Endothelial cell of umbilical vein (primary cell): ENCODE measurements at regions not wholly inside any gene's neighbourhood (a gene's known extent, or its start where the extent isn't known, plus 50 kb on each side); places are given as distances from the start of the nearest gene placed in this dataset.

Experiments used
- CTCF ChIP-seq, 2 donors: IDR thresholded peaks; 1 replicate in 1 of 2; 2 replicates in 1 of 2; pipeline ENCODE4 v1.5.1; 2011; ENCODE audit warnings: low read length in 2 of 2, mild to moderate bottlenecking in 2 of 2, moderate library complexity in 2 of 2, control low read depth in 1 of 2, inconsistent platforms in 1 of 2, low read depth in 1 of 2; ENCODE audit not compliant: insufficient read depth in 1 of 2; ENCODE audit errors: extremely low read depth in 1 of 2
- EZH2 ChIP-seq: IDR thresholded peaks from 2 replicates; pipeline ENCODE4 v1.6.1; 2012; ENCODE audit warnings: borderline replicate concordance, low read depth, mild to moderate bottlenecking, moderate library complexity, low read length, inconsistent platforms; ENCODE audit not compliant: severe bottlenecking
- FOS ChIP-seq: IDR thresholded peaks from 2 replicates; pipeline ENCODE4 v1.6.1; 2011; ENCODE audit warnings: mild to moderate bottlenecking, low read length, moderate library complexity, borderline replicate concordance; ENCODE audit not compliant: insufficient read depth
- GATA2 ChIP-seq: IDR thresholded peaks from 2 replicates; pipeline ENCODE4 v1.7.0; 2011; ENCODE audit warnings: low read depth, mild to moderate bottlenecking, moderate library complexity, mixed read lengths, low read length; ENCODE audit not compliant: insufficient read length, insufficient read depth
- JUN ChIP-seq: IDR thresholded peaks from 2 replicates; pipeline ENCODE4 v1.6.1; 2011; ENCODE audit warnings: borderline replicate concordance, low read depth; ENCODE audit not compliant: insufficient read length, insufficient read depth
- MAX ChIP-seq: IDR thresholded peaks from 2 replicates; pipeline ENCODE4 v1.6.1; 2011; ENCODE audit not compliant: insufficient read depth, insufficient read length
- MYC ChIP-seq: IDR thresholded peaks from one replicate; pipeline ENCODE4 v1.6.1; 2011; ENCODE audit warnings: mild to moderate bottlenecking, low read depth, low read length
- POLR2A ChIP-seq: IDR thresholded peaks from 2 replicates; pipeline ENCODE4 v1.6.1; 2012; ENCODE audit warnings: low read depth, mild to moderate bottlenecking, control low read depth, low read length
- POLR2AphosphoS5 ChIP-seq: IDR thresholded peaks from 2 replicates; pipeline ENCODE4 v1.6.1; 2012; ENCODE audit warnings: low read depth, mild to moderate bottlenecking, control low read depth, low read length, moderate library complexity; ENCODE audit not compliant: insufficient read depth

- no peak for TF ChIP-seq CTCF (IDR thresholded peaks at IDR 0.05; ENCODE audit: extremely low read depth in 1 of 2, insufficient read depth in 1 of 2, low read depth in 1 of 2, low read length in 2 of 2)
- no peak for TF ChIP-seq POLR2A
- no peak for TF ChIP-seq MAX
- no peak for TF ChIP-seq FOS
- no peak for TF ChIP-seq EZH2
- TF ChIP-seq JUN, result no peak
- no peak for TF ChIP-seq POLR2AphosphoS5
- no peak for TF ChIP-seq MYC
- no peak for TF ChIP-seq GATA2
Measured at GRCh38 chr5:88540471-88541115, 271.9 kb upstream of the TMEM161B start.
